GM12874 (cell line): ENCODE measurements at regions not wholly inside any gene's neighbourhood (a gene's known extent, or its start where the extent isn't known, plus 50 kb on each side); places are given as distances from the start of the nearest gene placed in this dataset.

Source experiments
- CTCF ChIP-seq: IDR thresholded peaks from 2 replicates; pipeline ENCODE4 v1.5.1; 2011; ENCODE audit warnings: low read depth, mild to moderate bottlenecking, control low read depth, low read length, moderate library complexity; ENCODE audit not compliant: insufficient read depth

GRCh38 chr7:156148995-156149394, 336.7 kb upstream of the SHH start:
- TF ChIP-seq CTCF, result no peak

- no peak for TF ChIP-seq CTCF
These were observed 336.3 kb upstream of the SHH start for GRCh38 chr7:156148547-156148946.

GRCh38 chr7:156147756-156148504, 335.7 kb upstream of the SHH start:
- TF ChIP-seq CTCF, result no peak

- no peak for TF ChIP-seq CTCF
These were observed 334.8 kb upstream of the SHH start for GRCh38 chr7:156147104-156147503.

- TF ChIP-seq CTCF, result no peak
These were observed 333.7 kb upstream of the SHH start for GRCh38 chr7:156145996-156146395.

- TF ChIP-seq CTCF, result no peak
These were observed 332.9 kb upstream of the SHH start for GRCh38 chr7:156145184-156145583.

- TF ChIP-seq CTCF, result no peak
These were observed 331.4 kb upstream of the SHH start for GRCh38 chr7:156143683-156144082.
